NCI-H2081 (cell line): ENCODE measurements at regions not wholly inside any gene's neighbourhood (a gene's known extent, or its start where the extent isn't known, plus 50 kb on each side); places are given as distances from the start of the nearest gene placed in this dataset.

ENCODE experiments used
- DNase-seq, 2 experiments: peaks; one replicate each; lab custom pipeline; 2025; lab: John Stamatoyannopoulos, UW

GRCh38 chr12:84676787-84677186 lies 235.8 kb downstream of the SLC6A15 start:
- no peak for DNase-seq

GRCh38 chr12:84661786-84662185 lies 250.8 kb downstream of the SLC6A15 start:
- DNase-seq, result no peak

- no peak for DNase-seq
Observed at GRCh38 chr12:84660139-84660538, 252.5 kb downstream of the SLC6A15 start.

GRCh38 chr12:84658877-84659276 lies 253.7 kb downstream of the SLC6A15 start:
- DNase-seq, result no peak

- DNase-seq, result no peak
Observed at GRCh38 chr12:84656705-84657104, 255.9 kb downstream of the SLC6A15 start.

GRCh38 chr12:84653482-84653881 lies 259.1 kb downstream of the SLC6A15 start:
- DNase-seq, result no peak

- DNase-seq, result no peak
Observed at GRCh38 chr12:84648425-84648824, 264.2 kb downstream of the SLC6A15 start.

- DNase-seq, result no peak
Observed at GRCh38 chr12:84644908-84645307, 267.7 kb downstream of the SLC6A15 start.

- DNase-seq, result no peak
Observed at GRCh38 chr12:84643993-84644392, 268.6 kb downstream of the SLC6A15 start.

GRCh38 chr12:84641940-84642545 lies 270.6 kb downstream of the SLC6A15 start:
- peak in 1 of 2 experiments; percentile 13 for DNase-seq

GRCh38 chr12:84638811-84639368 lies 273.7 kb downstream of the SLC6A15 start:
- DNase-seq, result no peak

- no peak for DNase-seq
Observed at GRCh38 chr12:84637926-84638325, 274.7 kb downstream of the SLC6A15 start.

- no peak for DNase-seq
Observed at GRCh38 chr12:84636801-84637290, 275.8 kb downstream of the SLC6A15 start.

GRCh38 chr12:84634526-84634925 lies 278.1 kb downstream of the SLC6A15 start:
- no peak for DNase-seq

- DNase-seq, result no peak
Observed at GRCh38 chr12:84632556-84632955, 280.0 kb downstream of the SLC6A15 start.

GRCh38 chr12:84631020-84631419 lies 281.6 kb downstream of the SLC6A15 start:
- DNase-seq, result no peak

GRCh38 chr12:84627593-84627992 lies 285.0 kb downstream of the SLC6A15 start:
- no peak for DNase-seq

- DNase-seq, result peak in 1 of 2 experiments; percentile 18
Observed at GRCh38 chr12:84624601-84625000, 288.0 kb downstream of the SLC6A15 start.

GRCh38 chr12:84619053-84619571 lies 293.5 kb downstream of the SLC6A15 start:
- DNase-seq, result no peak

- DNase-seq, result no peak
Observed at GRCh38 chr12:84607170-84607819, 305.3 kb downstream of the SLC6A15 start.

GRCh38 chr12:84605983-84606382 lies 306.6 kb downstream of the SLC6A15 start:
- DNase-seq, result no peak

GRCh38 chr12:84604551-84604950 lies 308.0 kb downstream of the SLC6A15 start:
- DNase-seq, result no peak
